B cell (primary cell): ENCODE measurements at regions not wholly inside any gene's neighbourhood (a gene's known extent, or its start where the extent isn't known, plus 50 kb on each side); places are given as distances from the start of the nearest gene placed in this dataset.

Experiments used
- EZH2 ChIP-seq: IDR thresholded peaks from 2 replicates; pipeline ENCODE4 v1.6.1; 2012; ENCODE audit warnings: borderline replicate concordance, low read depth, mild to moderate bottlenecking, moderate library complexity, low read length; ENCODE audit not compliant: insufficient read depth, poor library complexity, severe bottlenecking
- TF ChIP-seq, protein P1 (sequence below): fragments of 200-600 bp; IDR thresholded peaks from one replicate; pipeline ENCODE4 v1.8.0; 2022; ENCODE audit warnings: antibody characterized with exemption, mild to moderate bottlenecking

DNA sequence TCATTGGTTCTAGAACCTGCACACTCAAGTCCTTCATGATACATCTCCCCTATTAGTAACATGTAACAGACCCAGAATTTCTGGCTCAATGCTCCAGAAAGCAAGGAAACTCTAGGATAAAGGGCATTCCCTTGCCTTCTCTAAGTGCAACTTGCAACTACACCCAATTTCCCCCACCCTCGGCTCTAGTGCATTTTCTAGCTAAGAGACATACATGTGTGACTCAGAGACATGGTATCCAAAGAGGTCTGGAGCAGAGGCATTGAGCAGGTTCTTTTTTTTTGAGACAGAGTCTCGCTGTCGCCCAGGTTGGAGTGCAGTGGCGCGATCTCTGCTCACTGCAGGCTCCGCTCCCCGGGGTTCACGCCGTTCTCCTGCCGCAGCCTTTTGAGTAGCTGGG is 132.9 kb downstream of the ZC3H11B start:
- TF ChIP-seq, protein P1, sequence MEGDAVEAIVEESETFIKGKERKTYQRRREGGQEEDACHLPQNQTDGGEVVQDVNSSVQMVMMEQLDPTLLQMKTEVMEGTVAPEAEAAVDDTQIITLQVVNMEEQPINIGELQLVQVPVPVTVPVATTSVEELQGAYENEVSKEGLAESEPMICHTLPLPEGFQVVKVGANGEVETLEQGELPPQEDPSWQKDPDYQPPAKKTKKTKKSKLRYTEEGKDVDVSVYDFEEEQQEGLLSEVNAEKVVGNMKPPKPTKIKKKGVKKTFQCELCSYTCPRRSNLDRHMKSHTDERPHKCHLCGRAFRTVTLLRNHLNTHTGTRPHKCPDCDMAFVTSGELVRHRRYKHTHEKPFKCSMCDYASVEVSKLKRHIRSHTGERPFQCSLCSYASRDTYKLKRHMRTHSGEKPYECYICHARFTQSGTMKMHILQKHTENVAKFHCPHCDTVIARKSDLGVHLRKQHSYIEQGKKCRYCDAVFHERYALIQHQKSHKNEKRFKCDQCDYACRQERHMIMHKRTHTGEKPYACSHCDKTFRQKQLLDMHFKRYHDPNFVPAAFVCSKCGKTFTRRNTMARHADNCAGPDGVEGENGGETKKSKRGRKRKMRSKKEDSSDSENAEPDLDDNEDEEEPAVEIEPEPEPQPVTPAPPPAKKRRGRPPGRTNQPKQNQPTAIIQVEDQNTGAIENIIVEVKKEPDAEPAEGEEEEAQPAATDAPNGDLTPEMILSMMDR: no peak
- TF ChIP-seq EZH2: no peak
